ENCODE measurements at regions not wholly inside any gene's neighbourhood (a gene's known extent, or its start where the extent isn't known, plus 50 kb on each side); places are given as distances from the start of the nearest gene placed in this dataset.

- H3K4me2 ChIP-seq (ENCODE audit: low read depth, low read length, poor library complexity, severe bottlenecking): no peak overlapping the region
- no peaks in the 10 kb centered on the region; the same call in 1 of the 2 replicates for H3K9me3 ChIP-seq (ENCODE audit: insufficient read depth, low read depth, low read length)
- H2AFZ ChIP-seq (ENCODE audit: low read length): no peak overlapping the region
- no peak overlapping the region for H3K4me3 ChIP-seq (ENCODE audit: low read length, poor library complexity, severe bottlenecking)
- no peaks in the 10 kb centered on the region for H3K9me2 ChIP-seq (replicated peaks; ENCODE audit: low read depth, low read length)
- H3K79me2 ChIP-seq (ENCODE audit: insufficient read depth, low read length): no peaks in the 10 kb centered on the region
- H3F3A ChIP-seq (ENCODE audit: low read depth): no peaks in the 10 kb centered on the region
- no peaks in the 10 kb centered on the region for H3K36me3 ChIP-seq (ENCODE audit: insufficient read depth, low read length)
- no peaks in the 10 kb centered on the region for H4K20me1 ChIP-seq (ENCODE audit: insufficient read depth, low read length, poor library complexity, severe bottlenecking)
- no peaks in the 10 kb centered on the region for H3K4me1 ChIP-seq (ENCODE audit: insufficient read depth, low read length, poor library complexity, severe bottlenecking)
- no peaks in the 10 kb centered on the region for H3K27me3 ChIP-seq (ENCODE audit: insufficient read depth, low read length, poor library complexity, severe bottlenecking)
- no peak for TF ChIP-seq CTCF (conservative IDR thresholded peaks at IDR 0.05; ENCODE audit: low read length)
- no peak for TF ChIP-seq EZH2phosphoT487 (IDR thresholded peaks at IDR 0.05; ENCODE audit: borderline replicate concordance)
- no peak overlapping the region for H3K9ac ChIP-seq (ENCODE audit: low read depth, low read length, poor library complexity, severe bottlenecking)
Observed at GRCh38 chr4:104983615-104984179, 163.0 kb upstream of the TET2 start.

GRCh38 chr4:104986306-104986705 is 160.4 kb upstream of the TET2 start:
- H2AFZ ChIP-seq (ENCODE audit: low read length): no peak overlapping the region
- no peak for TF ChIP-seq EZH2phosphoT487 (IDR thresholded peaks at IDR 0.05; ENCODE audit: borderline replicate concordance)
- TF ChIP-seq CTCF (conservative IDR thresholded peaks at IDR 0.05; ENCODE audit: low read length): no peak
- no peaks in the 10 kb centered on the region for H4K20me1 ChIP-seq (ENCODE audit: insufficient read depth, low read length, poor library complexity, severe bottlenecking)
- H3K79me2 ChIP-seq (ENCODE audit: insufficient read depth, low read length): no peaks in the 10 kb centered on the region
- no peaks in the 10 kb centered on the region for H3K4me1 ChIP-seq (ENCODE audit: insufficient read depth, low read length, poor library complexity, severe bottlenecking)
- no peaks in the 10 kb centered on the region for H3K9me2 ChIP-seq (replicated peaks; ENCODE audit: low read depth, low read length)
- H3K27me3 ChIP-seq (ENCODE audit: insufficient read depth, low read length, poor library complexity, severe bottlenecking): no peaks in the 10 kb centered on the region
- H3F3A ChIP-seq (ENCODE audit: low read depth): no peaks in the 10 kb centered on the region
- no peak overlapping the region for H3K4me2 ChIP-seq (ENCODE audit: low read depth, low read length, poor library complexity, severe bottlenecking)
- H3K36me3 ChIP-seq (ENCODE audit: insufficient read depth, low read length): no peaks in the 10 kb centered on the region
- no peaks in the 10 kb centered on the region for H3K9me3 ChIP-seq (ENCODE audit: insufficient read depth, low read depth, low read length)
- no peak overlapping the region for H3K9ac ChIP-seq (ENCODE audit: low read depth, low read length, poor library complexity, severe bottlenecking)
- H3K4me3 ChIP-seq (ENCODE audit: low read length, poor library complexity, severe bottlenecking): no peak overlapping the region

- Histone ChIP-seq H3K9me3 (ENCODE audit: insufficient read depth, low read depth, low read length) (no peaks in the 10 kb centered on the region), H3F3A (ENCODE audit: low read depth) (no peaks in the 10 kb centered on the region), H3K9me2 (replicated peaks; ENCODE audit: low read depth, low read length) (no peaks in the 10 kb centered on the region), H4K20me1 (ENCODE audit: insufficient read depth, low read length, poor library complexity, severe bottlenecking) (no peaks in the 10 kb centered on the region), H3K4me1 (ENCODE audit: insufficient read depth, low read length, poor library complexity, severe bottlenecking) (no peaks in the 10 kb centered on the region), H3K27me3 (ENCODE audit: insufficient read depth, low read length, poor library complexity, severe bottlenecking) (no peaks in the 10 kb centered on the region), H3K79me2 (ENCODE audit: insufficient read depth, low read length) (no peaks in the 10 kb centered on the region), H3K4me3 (ENCODE audit: low read length, poor library complexity, severe bottlenecking) (no peak overlapping the region), H3K9ac (ENCODE audit: low read depth, low read length, poor library complexity, severe bottlenecking) (no peak overlapping the region), H2AFZ (ENCODE audit: low read length) (no peak overlapping the region), H3K4me2 (ENCODE audit: low read depth, low read length, poor library complexity, severe bottlenecking) (no peak overlapping the region), H3K36me3 (ENCODE audit: insufficient read depth, low read length) (no peaks in the 10 kb centered on the region)
- no peak for TF ChIP-seq CTCF (conservative IDR thresholded peaks at IDR 0.05; ENCODE audit: low read length)
- no peak for TF ChIP-seq EZH2phosphoT487 (IDR thresholded peaks at IDR 0.05; ENCODE audit: borderline replicate concordance)
Observed at GRCh38 chr4:104989371-104989770, 157.3 kb upstream of the TET2 start.

Data from Loucy (cell line).